Neural progenitor cell (in vitro differentiated cells): ENCODE measurements at regions not wholly inside any gene's neighbourhood (a gene's known extent, or its start where the extent isn't known, plus 50 kb on each side); places are given as distances from the start of the nearest gene placed in this dataset.

ENCODE experiments used
- DNase-seq: peaks from one replicate; pipeline ENCODE4 v3.0.0-alpha.2; 2016; ENCODE audit warnings: low spot score
- H2AFZ ChIP-seq: fragments of 200-600 bp; sonication (generic); replicated peaks from 2 replicates; pipeline ENCODE4 v1.6.1; 2016; ENCODE audit warnings: antibody characterized with exemption
- H3F3A ChIP-seq: fragments of 200-600 bp; sonication (generic); 2 replicates; pipeline ENCODE4 v1.6.1; 2016; ENCODE audit warnings: antibody characterized with exemption, low read depth
- H3K27ac ChIP-seq: fragments of 200-600 bp; sonication (generic); 2 replicates; pipeline ENCODE4 v1.5.1; 2016; ENCODE audit warnings: mild to moderate bottlenecking
- H3K27me3 ChIP-seq: fragments of 200-600 bp; sonication (generic); 2 replicates; pipeline ENCODE4 v1.6.1; 2016; ENCODE audit warnings: mild to moderate bottlenecking, moderate library complexity
- H3K36me3 ChIP-seq: fragments of 200-600 bp; sonication (generic); 2 replicates; pipeline ENCODE4 v1.5.1; 2016
- H3K4me1 ChIP-seq: fragments of 200-600 bp; sonication (generic); 2 replicates; pipeline ENCODE4 v1.6.1; 2016; ENCODE audit warnings: mixed run types
- H3K4me2 ChIP-seq: fragments of 200-600 bp; sonication (generic); 2 replicates; pipeline ENCODE4 v1.6.1; 2016
- H3K4me3 ChIP-seq: fragments of 200-600 bp; sonication (generic); 2 replicates; pipeline ENCODE4 v1.5.1; 2016
- H3K79me2 ChIP-seq: fragments of 200-600 bp; sonication (generic); 2 replicates; pipeline ENCODE4 v1.6.1; 2016; ENCODE audit warnings: low read depth
- H3K9ac ChIP-seq: fragments of 200-600 bp; sonication (generic); 2 replicates; pipeline ENCODE4 v1.6.1; 2016
- H3K9me3 ChIP-seq: fragments of 200-600 bp; sonication (generic); 2 replicates; pipeline ENCODE4 v1.5.1; 2016; ENCODE audit warnings: low read depth
- H4K20me1 ChIP-seq: fragments of 200-600 bp; sonication (generic); 2 replicates; pipeline ENCODE4 v1.6.1; 2016; ENCODE audit warnings: low read depth
- H3K27ac Mint-ChIP-seq: 3 replicates; pipeline ENCODE4 v1.8.0; 2021; ENCODE audit warnings: mixed read lengths
- H3K27me3 Mint-ChIP-seq: 2 replicates; pipeline ENCODE4 v1.8.0; 2022; ENCODE audit warnings: low read depth, mild to moderate bottlenecking, inconsistent platforms, moderate library complexity, mixed read lengths; ENCODE audit not compliant: insufficient read depth
- H3K36me3 Mint-ChIP-seq: 3 replicates; pipeline ENCODE4 v1.8.0; 2021; ENCODE audit warnings: mixed read lengths
- H3K4me1 Mint-ChIP-seq: 3 replicates; pipeline ENCODE4 v1.8.0; 2021; ENCODE audit warnings: mixed read lengths
- H3K4me3 Mint-ChIP-seq: 3 replicates; pipeline ENCODE4 v1.8.0; 2021; ENCODE audit warnings: mild to moderate bottlenecking, moderate library complexity, mixed read lengths
- H3K9me3 Mint-ChIP-seq: 3 replicates; pipeline ENCODE4 v1.8.0; 2020; ENCODE audit warnings: mixed read lengths
- EZH2 ChIP-seq: fragments of 200-600 bp; sonication (generic); IDR thresholded peaks from 2 replicates; pipeline ENCODE4 v1.6.1; 2017; ENCODE audit warnings: antibody characterized with exemption, mild to moderate bottlenecking, moderate library complexity
- EZH2phosphoT487 ChIP-seq: fragments of 200-600 bp; sonication (generic); IDR thresholded peaks from 2 replicates; pipeline ENCODE4 v1.6.1; 2017; ENCODE audit warnings: antibody characterized with exemption
- TF ChIP-seq, protein P1 (sequence below): fragments of 200-600 bp; sonication (generic); IDR thresholded peaks from 2 replicates; pipeline ENCODE4 v1.5.1; 2017; ENCODE audit warnings: antibody characterized with exemption, mild to moderate bottlenecking

DNA sequence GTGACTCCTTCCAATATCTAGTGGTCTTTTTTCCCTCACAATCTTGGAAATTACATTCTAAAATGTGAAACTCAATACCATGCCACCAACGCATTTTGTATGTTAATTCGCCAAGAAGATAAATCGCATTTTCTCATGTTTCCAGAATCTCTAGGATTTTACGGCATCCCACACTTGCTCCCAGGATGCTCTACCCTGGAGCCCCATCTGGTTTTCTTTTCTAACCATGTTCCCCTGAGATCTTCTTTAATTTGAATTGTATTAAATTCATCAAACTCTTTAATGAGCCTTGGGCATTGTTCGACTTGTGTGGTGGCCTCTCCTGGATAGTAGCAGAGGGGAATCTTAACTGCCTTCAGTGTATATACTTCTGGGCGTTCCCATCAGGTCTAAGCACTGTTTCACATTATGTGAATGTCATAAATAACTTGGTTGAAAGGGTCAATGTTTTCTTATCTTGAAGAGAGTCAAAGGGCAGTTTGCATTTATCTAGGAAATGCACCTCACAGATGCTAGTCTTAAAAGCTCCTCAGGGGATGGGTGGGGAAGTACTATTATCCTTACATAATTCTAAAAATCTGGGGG is 169.1 kb upstream of the MEOX2 start:
- Histone ChIP-seq H3K27me3 (no peaks in the 10 kb centered on the region), H3K4me1 (peaks cover 8% of the 10 kb centered on the region), H3K9me3 (no peaks in the 10 kb centered on the region), H3K27ac (no peak overlapping the region), H4K20me1 (no peaks in the 10 kb centered on the region), H3K4me2 (no peak overlapping the region), H3K9ac (no peak overlapping the region), H3K4me3 (no peak overlapping the region), H3F3A (no peaks in the 10 kb centered on the region), H3K36me3 (no peaks in the 10 kb centered on the region), H3K79me2 (no peaks in the 10 kb centered on the region), H2AFZ (no peak overlapping the region)
- no peak for DNase-seq
- Mint-ChIP-seq H3K36me3 (no peaks in the 10 kb centered on the region), H3K4me3 (no peak overlapping the region), H3K27me3 (peaks cover 2% of the 10 kb centered on the region), H3K9me3 (peaks cover 6% of the 10 kb centered on the region), H3K27ac (no peak overlapping the region), H3K4me1 (no peaks in the 10 kb centered on the region)
- TF ChIP-seq EZH2 (no peak), EZH2phosphoT487 (no peak)
- TF ChIP-seq, protein P1, sequence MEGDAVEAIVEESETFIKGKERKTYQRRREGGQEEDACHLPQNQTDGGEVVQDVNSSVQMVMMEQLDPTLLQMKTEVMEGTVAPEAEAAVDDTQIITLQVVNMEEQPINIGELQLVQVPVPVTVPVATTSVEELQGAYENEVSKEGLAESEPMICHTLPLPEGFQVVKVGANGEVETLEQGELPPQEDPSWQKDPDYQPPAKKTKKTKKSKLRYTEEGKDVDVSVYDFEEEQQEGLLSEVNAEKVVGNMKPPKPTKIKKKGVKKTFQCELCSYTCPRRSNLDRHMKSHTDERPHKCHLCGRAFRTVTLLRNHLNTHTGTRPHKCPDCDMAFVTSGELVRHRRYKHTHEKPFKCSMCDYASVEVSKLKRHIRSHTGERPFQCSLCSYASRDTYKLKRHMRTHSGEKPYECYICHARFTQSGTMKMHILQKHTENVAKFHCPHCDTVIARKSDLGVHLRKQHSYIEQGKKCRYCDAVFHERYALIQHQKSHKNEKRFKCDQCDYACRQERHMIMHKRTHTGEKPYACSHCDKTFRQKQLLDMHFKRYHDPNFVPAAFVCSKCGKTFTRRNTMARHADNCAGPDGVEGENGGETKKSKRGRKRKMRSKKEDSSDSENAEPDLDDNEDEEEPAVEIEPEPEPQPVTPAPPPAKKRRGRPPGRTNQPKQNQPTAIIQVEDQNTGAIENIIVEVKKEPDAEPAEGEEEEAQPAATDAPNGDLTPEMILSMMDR = no peak

DNA sequence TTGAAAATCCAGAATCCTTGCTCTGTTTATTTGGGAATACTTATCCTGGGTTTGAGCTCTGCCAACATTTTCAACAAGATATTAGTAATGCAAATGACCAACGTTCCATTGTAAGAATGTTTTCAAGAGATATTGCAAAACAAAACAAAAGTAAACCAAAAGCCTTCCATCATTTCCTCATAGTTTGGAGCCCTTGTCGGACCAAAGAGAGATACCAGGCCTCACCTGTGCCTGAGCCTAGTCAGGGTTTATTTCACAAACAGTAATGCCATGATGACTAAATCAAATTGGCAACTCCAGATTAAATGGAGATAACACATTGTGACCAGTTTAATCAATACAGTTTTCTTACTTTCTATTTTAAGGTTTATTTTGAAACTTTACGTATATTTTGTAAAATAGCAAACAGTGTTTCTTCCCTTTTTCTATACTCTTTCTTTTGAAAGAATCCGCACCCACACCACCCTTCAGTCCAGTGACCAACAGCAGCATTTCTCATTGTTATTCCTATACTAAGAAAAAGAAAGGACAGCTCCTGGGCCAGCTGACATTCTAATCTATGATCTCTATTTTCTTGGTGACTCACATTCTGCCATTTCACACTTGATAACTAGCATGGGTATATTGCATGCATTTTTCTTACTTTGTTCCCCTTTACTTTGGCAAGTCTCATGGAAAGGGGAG is 168.5 kb upstream of the MEOX2 start:
- no peaks in the 10 kb centered on the region for H3K36me3 Mint-ChIP-seq
- peaks cover 2% of the 10 kb centered on the region for H3K27me3 Mint-ChIP-seq
- peaks cover 6% of the 10 kb centered on the region for H3K9me3 Mint-ChIP-seq
- Histone ChIP-seq H3K9me3 (no peaks in the 10 kb centered on the region), H2AFZ (no peak overlapping the region), H3K27me3 (no peaks in the 10 kb centered on the region), H4K20me1 (no peaks in the 10 kb centered on the region), H3K4me3 (no peak overlapping the region), H3K4me2 (no peak overlapping the region), H3K36me3 (no peaks in the 10 kb centered on the region), H3K27ac (no peak overlapping the region), H3F3A (no peaks in the 10 kb centered on the region), H3K4me1 (peaks cover 8% of the 10 kb centered on the region), H3K9ac (no peak overlapping the region), H3K79me2 (no peaks in the 10 kb centered on the region)
- H3K27ac Mint-ChIP-seq = no peak overlapping the region
- no peak overlapping the region for H3K4me3 Mint-ChIP-seq
- TF ChIP-seq, protein P1 = no peak
- no peak for TF ChIP-seq EZH2phosphoT487
- TF ChIP-seq EZH2 = no peak
- no peak for DNase-seq
- H3K4me1 Mint-ChIP-seq = no peaks in the 10 kb centered on the region

DNA sequence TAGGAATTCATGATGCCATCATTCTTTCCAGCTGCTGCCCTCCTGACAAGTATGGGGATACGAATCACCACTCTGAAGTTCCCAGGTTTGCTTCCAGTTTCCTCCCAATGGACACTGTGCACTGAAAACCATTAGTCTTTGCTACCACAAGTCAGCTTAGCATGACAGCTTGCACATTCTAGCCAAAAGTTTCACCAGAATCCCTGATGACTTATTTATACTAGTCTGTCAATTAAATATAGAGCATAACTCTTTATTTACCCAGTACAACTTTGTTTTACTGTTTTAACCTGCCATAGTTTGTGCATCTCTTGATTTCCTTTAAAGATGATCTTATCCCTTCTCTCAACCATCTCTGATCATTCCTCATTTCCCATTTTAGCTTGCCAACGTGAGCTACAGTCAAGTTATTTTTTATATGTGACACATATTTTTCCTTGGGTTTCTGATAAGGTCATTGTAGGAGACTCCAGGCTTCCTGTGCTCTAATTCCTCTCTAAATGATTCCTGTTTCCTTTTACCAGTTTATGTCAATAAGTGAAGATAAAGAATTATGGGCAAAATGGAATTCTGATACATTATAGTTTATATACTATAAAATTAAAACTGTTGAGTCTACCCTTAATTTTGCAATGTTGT is 167.5 kb upstream of the MEOX2 start:
- H3K9ac ChIP-seq = no peak overlapping the region
- no peak overlapping the region for H3K4me3 ChIP-seq
- H3K9me3 ChIP-seq = no peaks in the 10 kb centered on the region
- H3K36me3 ChIP-seq = no peaks in the 10 kb centered on the region
- no peak overlapping the region for H3K27ac ChIP-seq
- no peak for TF ChIP-seq EZH2
- no peak for DNase-seq
- Mint-ChIP-seq H3K27ac (no peak overlapping the region), H3K36me3 (no peaks in the 10 kb centered on the region), H3K4me1 (no peaks in the 10 kb centered on the region), H3K9me3 (peaks cover 4% of the 10 kb centered on the region), H3K4me3 (no peak overlapping the region), H3K27me3 (peaks cover 2% of the 10 kb centered on the region)
- peaks cover 8% of the 10 kb centered on the region for H3K4me1 ChIP-seq
- no peak overlapping the region for H3K4me2 ChIP-seq
- H3K27me3 ChIP-seq = no peaks in the 10 kb centered on the region
- H3K79me2 ChIP-seq = no peaks in the 10 kb centered on the region
- H4K20me1 ChIP-seq = no peaks in the 10 kb centered on the region
- H3F3A ChIP-seq = no peaks in the 10 kb centered on the region
- no peak overlapping the region for H2AFZ ChIP-seq

DNA sequence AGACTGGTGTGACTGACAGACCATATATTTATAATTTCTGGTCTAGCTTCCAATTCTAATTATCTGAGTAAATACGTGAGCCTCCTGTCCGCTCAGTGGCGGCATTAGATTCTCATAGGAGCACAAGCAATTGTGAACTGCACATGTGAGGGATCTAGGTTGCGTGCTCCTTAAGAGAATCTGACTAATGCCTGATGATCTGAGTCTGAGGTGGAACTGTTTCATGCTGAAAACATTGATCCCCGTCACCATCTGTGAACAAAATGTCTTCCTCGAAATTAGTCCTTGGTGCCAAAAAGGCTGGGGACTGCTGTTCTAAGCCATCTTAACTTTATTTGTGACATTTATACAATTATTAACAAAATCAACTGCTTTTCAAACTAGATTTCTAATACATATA is 164.7 kb upstream of the MEOX2 start:
- no peak overlapping the region for H3K4me3 ChIP-seq
- Mint-ChIP-seq H3K36me3 (no peaks in the 10 kb centered on the region), H3K4me1 (no peaks in the 10 kb centered on the region)

More for the DNA sequence above, 164.7 kb upstream of the MEOX2 start:
- Mint-ChIP-seq H3K4me3 (no peak overlapping the region), H3K9me3 (no peaks in the 10 kb centered on the region), H3K27me3 (no peaks in the 10 kb centered on the region), H3K27ac (no peak overlapping the region)
- Histone ChIP-seq H3K27me3 (no peaks in the 10 kb centered on the region), H4K20me1 (no peaks in the 10 kb centered on the region), H2AFZ (no peak overlapping the region), H3K4me1 (peaks cover 7% of the 10 kb centered on the region), H3K4me2 (no peak overlapping the region), H3K9ac (no peak overlapping the region), H3K27ac (no peak overlapping the region), H3F3A (no peaks in the 10 kb centered on the region), H3K9me3 (no peaks in the 10 kb centered on the region), H3K79me2 (no peaks in the 10 kb centered on the region), H3K36me3 (no peaks in the 10 kb centered on the region)
- TF ChIP-seq EZH2 = no peak
- TF ChIP-seq EZH2phosphoT487 = no peak
- TF ChIP-seq, protein P1 = no peak
- no peak for DNase-seq
